ENCODE measurements at regions not wholly inside any gene's neighbourhood (a gene's known extent, or its start where the extent isn't known, plus 50 kb on each side); places are given as distances from the start of the nearest gene placed in this dataset.

GRCh38 chr1:234753979-234754378 lies 144.0 kb upstream of the IRF2BP2 start:
- no peak for TF ChIP-seq CTCF (IDR thresholded peaks at IDR 0.05)
- TF ChIP-seq POLR2AphosphoS5 (IDR thresholded peaks at IDR 0.05; ENCODE audit: low read depth, low read length): no peak

All from Panc1 (cell line).